Fibroblast of villous mesenchyme (primary cell): ENCODE measurements at regions not wholly inside any gene's neighbourhood (a gene's known extent, or its start where the extent isn't known, plus 50 kb on each side); places are given as distances from the start of the nearest gene placed in this dataset.
"Not testable (repeated sequence)": the region's sequence is repeated elsewhere in the genome, so short reads cannot be mapped to it uniquely, and the experiment has no call there.

Source experiments
- DNase-seq: peaks from one replicate; pipeline ENCODE4 v3.0.0-alpha.2; 2010; ENCODE audit warnings: low read depth
- H3K4me3 ChIP-seq: 2 replicates; pipeline ENCODE4 v1.5.1; 2011; ENCODE audit warnings: low read depth, mild to moderate bottlenecking, low read length
- CTCF ChIP-seq: IDR thresholded peaks from 2 replicates; pipeline ENCODE4 v1.5.1; 2012; ENCODE audit warnings: low read depth, mild to moderate bottlenecking, low read length; ENCODE audit not compliant: insufficient read depth

- no peak overlapping the region for H3K4me3 ChIP-seq
- TF ChIP-seq CTCF = no peak
- peak; percentile 51 for DNase-seq
Measured at GRCh38 chr4:3630598-3631543, 98.6 kb upstream of the LRPAP1 start.

- no peak for TF ChIP-seq CTCF
Measured at GRCh38 chr4:3630136-3630597, 97.9 kb upstream of the LRPAP1 start.

GRCh38 chr4:3629665-3630064, 97.4 kb upstream of the LRPAP1 start:
- no peak for DNase-seq
- H3K4me3 ChIP-seq = no peak overlapping the region
- no peak for TF ChIP-seq CTCF

More at GRCh38 chr4:3630136-3630597, 97.9 kb upstream of the LRPAP1 start:
- no peak overlapping the region for H3K4me3 ChIP-seq
- DNase-seq = no peak

- DNase-seq, H3K4me3 ChIP-seq: not testable (repeated sequence)
Measured at GRCh38 chr4:3629176-3629575, 97.0 kb upstream of the LRPAP1 start.

- TF ChIP-seq CTCF = no peak
- no peak for DNase-seq
- no peak overlapping the region for H3K4me3 ChIP-seq
Measured at GRCh38 chr4:3628868-3629175, 96.6 kb upstream of the LRPAP1 start.

- DNase-seq, H3K4me3 ChIP-seq: not testable (repeated sequence)
Measured at GRCh38 chr4:3627967-3628867, 96.0 kb upstream of the LRPAP1 start.

- H3K4me3 ChIP-seq, DNase-seq: not testable (repeated sequence)
Measured at GRCh38 chr4:3627456-3627855, 95.2 kb upstream of the LRPAP1 start.

- not testable (repeated sequence) for DNase-seq, H3K4me3 ChIP-seq
Measured at GRCh38 chr4:3626131-3626884, 94.1 kb upstream of the LRPAP1 start.

- not testable (repeated sequence) for H3K4me3 ChIP-seq
- peak; percentile 38 for DNase-seq
Measured at GRCh38 chr4:3625286-3625875, 93.2 kb upstream of the LRPAP1 start.

GRCh38 chr4:3623809-3624329, 91.6 kb upstream of the LRPAP1 start:
- DNase-seq = peak; percentile 28
- not testable (repeated sequence) for H3K4me3 ChIP-seq
